Adrenal gland (tissue), 5 donors: ENCODE measurements at regions not wholly inside any gene's neighbourhood (a gene's known extent, or its start where the extent isn't known, plus 50 kb on each side); places are given as distances from the start of the nearest gene placed in this dataset.

ENCODE experiments used
- CTCF ChIP-seq, 6 experiments: fragments of 450-650 bp in 4 of 6; fragments of 200-600 bp in 2 of 6; sonication (generic) in 1 of 6; IDR thresholded peaks; 1 replicate in 5 of 6; 2 replicates in 1 of 6; pipeline versions ENCODE4 v1.5.1 to v1.8.0; 2016 to 2021; ENCODE audit warnings: antibody characterized with exemption in 6 of 6, mild to moderate bottlenecking in 2 of 6, moderate library complexity in 1 of 6
- POLR2A ChIP-seq, 2 donors: fragments of 450-650 bp; IDR thresholded peaks; one replicate each; pipeline ENCODE4 v1.6.1; 2017; ENCODE audit warnings: antibody characterized with exemption in 2 of 2, mild to moderate bottlenecking in 2 of 2, moderate library complexity in 1 of 2
- donor health status: DM: no; HTN: no; CAD: no.

GRCh38 chr5:124570285-124571035 lies 176.0 kb downstream of the ZNF608 start:
- TF ChIP-seq CTCF (IDR thresholded peaks at IDR 0.05): no peak
- TF ChIP-seq POLR2A (IDR thresholded peaks at IDR 0.05): no peak
